ENCODE measurements at regions not wholly inside any gene's neighbourhood (a gene's known extent, or its start where the extent isn't known, plus 50 kb on each side); places are given as distances from the start of the nearest gene placed in this dataset.
A peak's percentile ranks its signal among the peaks of the same experiment; 100 is the strongest.
"Not testable (repeated sequence)": the region's sequence is repeated elsewhere in the genome, so short reads cannot be mapped to it uniquely, and the experiment has no call there.

DNA sequence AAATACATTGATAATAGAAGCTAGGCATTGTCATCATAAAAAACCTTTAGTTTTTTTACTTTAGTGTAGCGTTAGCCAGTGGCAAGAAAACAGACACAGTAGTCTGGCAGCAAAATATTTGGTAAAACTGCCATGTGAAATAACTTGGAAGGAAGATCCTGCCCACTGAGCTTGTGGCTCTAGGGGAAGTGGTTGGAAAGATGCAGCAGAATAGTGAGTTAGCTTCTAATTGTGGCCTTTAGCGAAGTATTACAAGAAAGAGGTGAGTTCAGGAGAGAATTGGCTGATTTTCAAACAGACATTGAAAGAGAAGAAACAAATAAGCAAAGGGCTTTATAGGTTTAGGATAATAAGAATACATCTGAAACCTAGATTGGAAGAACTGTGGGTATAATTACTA, 1887.8 kb upstream of the CELF4 start:
- H3K9me3 ChIP-seq (ENCODE audit: low read depth), result no peaks in the 10 kb centered on the region
- no peak overlapping the region for H3K4me3 ChIP-seq
- DNase-seq (ENCODE audit: low read depth in 1 of 2, low spot score in 1 of 2), result no peak
- H3K36me3 ChIP-seq, result no peaks in the 10 kb centered on the region
- TF ChIP-seq, protein P1, sequence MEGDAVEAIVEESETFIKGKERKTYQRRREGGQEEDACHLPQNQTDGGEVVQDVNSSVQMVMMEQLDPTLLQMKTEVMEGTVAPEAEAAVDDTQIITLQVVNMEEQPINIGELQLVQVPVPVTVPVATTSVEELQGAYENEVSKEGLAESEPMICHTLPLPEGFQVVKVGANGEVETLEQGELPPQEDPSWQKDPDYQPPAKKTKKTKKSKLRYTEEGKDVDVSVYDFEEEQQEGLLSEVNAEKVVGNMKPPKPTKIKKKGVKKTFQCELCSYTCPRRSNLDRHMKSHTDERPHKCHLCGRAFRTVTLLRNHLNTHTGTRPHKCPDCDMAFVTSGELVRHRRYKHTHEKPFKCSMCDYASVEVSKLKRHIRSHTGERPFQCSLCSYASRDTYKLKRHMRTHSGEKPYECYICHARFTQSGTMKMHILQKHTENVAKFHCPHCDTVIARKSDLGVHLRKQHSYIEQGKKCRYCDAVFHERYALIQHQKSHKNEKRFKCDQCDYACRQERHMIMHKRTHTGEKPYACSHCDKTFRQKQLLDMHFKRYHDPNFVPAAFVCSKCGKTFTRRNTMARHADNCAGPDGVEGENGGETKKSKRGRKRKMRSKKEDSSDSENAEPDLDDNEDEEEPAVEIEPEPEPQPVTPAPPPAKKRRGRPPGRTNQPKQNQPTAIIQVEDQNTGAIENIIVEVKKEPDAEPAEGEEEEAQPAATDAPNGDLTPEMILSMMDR (IDR thresholded peaks at IDR 0.05; ENCODE audit: low read depth, low read length), result no peak
- no peaks in the 10 kb centered on the region for H3K4me1 ChIP-seq (ENCODE audit: low read depth)
- no peak overlapping the region for H3K27ac ChIP-seq
- H3K27me3 ChIP-seq, result no peaks in the 10 kb centered on the region

DNA sequence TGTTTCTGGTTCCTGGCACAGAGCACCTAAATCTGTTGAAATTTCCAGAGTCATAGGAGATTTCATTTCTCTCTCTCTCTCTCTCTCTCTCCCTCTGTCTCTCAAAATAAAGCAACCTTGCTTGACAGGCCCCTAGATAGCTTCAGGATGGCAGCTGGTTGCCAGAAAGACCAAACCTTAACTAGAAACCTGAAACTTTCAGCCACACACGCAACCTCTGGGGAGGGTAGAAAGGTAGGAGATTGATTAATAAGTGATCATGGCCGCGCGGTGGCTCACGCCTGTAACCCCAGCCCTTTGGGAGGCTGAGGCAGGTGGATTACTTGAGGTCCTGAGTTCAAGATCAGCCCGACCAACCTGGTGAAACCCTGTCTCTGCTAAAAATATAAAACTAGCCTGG, 1885.4 kb upstream of the CELF4 start:
- Histone ChIP-seq H3K4me3 (no peak overlapping the region), H3K36me3 (no peaks in the 10 kb centered on the region), H3K4me1 (ENCODE audit: low read depth) (no peaks in the 10 kb centered on the region), H3K27ac (no peak overlapping the region), H3K9me3 (ENCODE audit: low read depth) (no peaks in the 10 kb centered on the region), H3K27me3 (no peaks in the 10 kb centered on the region)
- no peak for DNase-seq (ENCODE audit: low read depth in 1 of 2, low spot score in 1 of 2)
- TF ChIP-seq, protein P1 (IDR thresholded peaks at IDR 0.05; ENCODE audit: low read depth, low read length), result no peak

DNA sequence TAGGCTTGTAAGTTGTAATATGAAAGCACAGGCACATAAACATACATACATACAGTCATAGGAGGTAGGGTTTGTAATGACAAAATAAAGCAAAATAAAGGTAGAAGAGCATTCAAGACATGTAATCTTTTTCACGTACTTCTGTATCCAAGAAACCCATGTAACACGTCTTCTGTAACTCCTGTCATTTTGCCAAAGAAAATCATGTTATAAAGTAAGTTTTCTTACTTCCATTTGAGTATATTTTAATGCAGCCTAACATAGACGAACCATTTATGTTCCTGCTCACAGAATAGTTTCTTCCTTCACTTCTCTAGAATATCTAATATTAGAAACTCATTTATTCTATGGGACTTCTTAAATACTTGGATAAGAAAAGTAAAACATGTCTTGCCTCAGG, 1884.0 kb upstream of the CELF4 start:
- H3K36me3 ChIP-seq, result no peaks in the 10 kb centered on the region
- TF ChIP-seq, protein P1 (IDR thresholded peaks at IDR 0.05; ENCODE audit: low read depth, low read length), result no peak
- DNase-seq (ENCODE audit: low read depth in 1 of 2, low spot score in 1 of 2), result no peak
- no peak overlapping the region for H3K4me3 ChIP-seq
- no peaks in the 10 kb centered on the region for H3K4me1 ChIP-seq (ENCODE audit: low read depth)
- H3K9me3 ChIP-seq (ENCODE audit: low read depth), result no peaks in the 10 kb centered on the region
- H3K27me3 ChIP-seq, result no peaks in the 10 kb centered on the region
- H3K27ac ChIP-seq, result no peak overlapping the region

DNA sequence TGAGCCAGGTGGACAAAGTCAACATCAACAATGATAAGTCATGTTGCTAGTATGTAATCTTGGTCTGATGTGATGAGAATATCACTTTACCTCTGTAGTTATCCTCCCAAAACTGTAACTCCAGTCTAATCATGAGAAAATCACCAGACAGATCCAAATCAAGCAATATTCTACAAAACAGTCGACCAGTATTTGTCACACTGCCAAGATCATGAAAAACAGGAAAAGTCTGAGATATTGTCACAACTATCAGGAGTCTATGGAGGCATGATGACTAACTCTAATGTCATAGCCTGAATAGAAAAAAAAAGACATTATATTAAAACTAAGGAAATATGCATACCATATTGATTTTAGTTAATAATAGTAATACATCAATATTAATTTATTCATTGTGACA, 1883.3 kb upstream of the CELF4 start:
- H3K4me3 ChIP-seq, result no peak overlapping the region
- no peaks in the 10 kb centered on the region for H3K9me3 ChIP-seq (ENCODE audit: low read depth)
- peak in 1 of 2 donors; percentile 29 for DNase-seq (ENCODE audit: low read depth in 1 of 2, low spot score in 1 of 2)
- no peaks in the 10 kb centered on the region for H3K36me3 ChIP-seq
- H3K27ac ChIP-seq, result no peak overlapping the region
- H3K27me3 ChIP-seq, result no peaks in the 10 kb centered on the region
- TF ChIP-seq, protein P1 (IDR thresholded peaks at IDR 0.05; ENCODE audit: low read depth, low read length), result no peak
- H3K4me1 ChIP-seq (ENCODE audit: low read depth), result no peaks in the 10 kb centered on the region

DNA sequence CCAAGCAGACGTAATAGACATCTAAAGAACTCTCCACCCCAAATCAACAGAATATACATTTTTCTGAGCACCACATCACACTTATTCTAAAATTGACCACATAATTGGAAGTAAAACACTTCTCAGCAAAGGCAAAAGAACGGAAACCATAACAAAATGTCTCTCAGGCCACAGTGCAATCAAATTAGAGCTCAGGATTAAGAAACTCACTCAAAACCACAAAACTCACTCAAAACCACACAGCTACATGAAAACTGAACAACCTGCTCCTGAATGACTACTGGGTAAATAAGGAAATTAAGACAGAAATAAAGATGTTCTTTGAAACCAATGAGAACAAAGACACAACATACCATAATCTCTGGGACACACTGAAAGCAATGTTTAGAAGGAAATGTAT, 1879.4 kb upstream of the CELF4 start:
- H3K27ac ChIP-seq; H3K4me3 ChIP-seq; H3K36me3 ChIP-seq; DNase-seq (ENCODE audit: low read depth in 1 of 2, low spot score in 1 of 2); H3K4me1 ChIP-seq (ENCODE audit: low read depth); H3K9me3 ChIP-seq (ENCODE audit: low read depth); H3K27me3 ChIP-seq: not testable (repeated sequence)

DNA sequence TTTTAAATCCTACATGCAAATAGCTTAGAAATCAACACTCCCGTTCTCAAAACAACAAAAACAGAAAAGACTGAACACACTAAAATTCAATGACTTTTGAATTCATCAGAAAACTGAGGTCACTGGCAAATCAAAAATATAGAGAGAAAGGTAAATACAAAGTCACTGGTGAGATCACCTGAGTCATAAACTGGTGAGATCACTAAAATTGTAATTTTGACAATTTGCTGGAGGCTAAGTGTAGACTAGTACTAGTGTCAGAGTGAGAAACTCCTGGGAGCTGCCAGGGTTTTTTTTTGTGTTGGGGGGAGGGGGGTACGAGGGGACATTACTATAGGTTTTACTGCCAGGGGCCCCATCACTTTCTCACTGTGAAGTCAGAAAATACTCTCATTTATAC, 1876.0 kb upstream of the CELF4 start:
- DNase-seq (ENCODE audit: low read depth in 1 of 2, low spot score in 1 of 2), result no peak
- no peaks in the 10 kb centered on the region for H3K36me3 ChIP-seq
- H3K4me1 ChIP-seq (ENCODE audit: low read depth), result no peaks in the 10 kb centered on the region
- H3K9me3 ChIP-seq (ENCODE audit: low read depth), result no peaks in the 10 kb centered on the region
- H3K27ac ChIP-seq, result no peak overlapping the region
- TF ChIP-seq, protein P1 (IDR thresholded peaks at IDR 0.05; ENCODE audit: low read depth, low read length), result no peak
- H3K27me3 ChIP-seq, result no peaks in the 10 kb centered on the region
- H3K4me3 ChIP-seq, result no peak overlapping the region

All from cardiac muscle cell (in vitro differentiated cells and primary cell).